HUES48 (cell line): ENCODE measurements at regions not wholly inside any gene's neighbourhood (a gene's known extent, or its start where the extent isn't known, plus 50 kb on each side); places are given as distances from the start of the nearest gene placed in this dataset.

Source experiments
- H3K27ac ChIP-seq: one replicate; pipeline ENCODE4 v1.7.0; 2013; ENCODE audit warnings: low read depth, low read length, inconsistent platforms
- H3K27me3 ChIP-seq: 2 replicates; pipeline ENCODE4 v1.6.1; 2013; ENCODE audit warnings: mild to moderate bottlenecking, low read length; ENCODE audit not compliant: control insufficient read depth, insufficient read depth
- H3K36me3 ChIP-seq: 2 replicates; pipeline ENCODE4 v1.6.1; 2013; ENCODE audit warnings: low read length; ENCODE audit not compliant: control insufficient read depth, insufficient read depth
- H3K4me1 ChIP-seq: 2 replicates; pipeline ENCODE4 v1.6.1; 2013; ENCODE audit warnings: mild to moderate bottlenecking, low read length; ENCODE audit not compliant: control insufficient read depth, insufficient read depth
- H3K4me3 ChIP-seq: 2 replicates; pipeline ENCODE4 v1.5.1; 2013; ENCODE audit warnings: mild to moderate bottlenecking, low read depth, low read length
- H3K9ac ChIP-seq: 2 replicates; pipeline ENCODE4 v1.6.1; 2013; ENCODE audit warnings: mild to moderate bottlenecking, low read depth, low read length, moderate library complexity
- H3K9me3 ChIP-seq: 2 replicates; pipeline ENCODE4 v1.6.1; 2013; ENCODE audit warnings: low read length; ENCODE audit not compliant: control insufficient read depth, insufficient read depth

DNA sequence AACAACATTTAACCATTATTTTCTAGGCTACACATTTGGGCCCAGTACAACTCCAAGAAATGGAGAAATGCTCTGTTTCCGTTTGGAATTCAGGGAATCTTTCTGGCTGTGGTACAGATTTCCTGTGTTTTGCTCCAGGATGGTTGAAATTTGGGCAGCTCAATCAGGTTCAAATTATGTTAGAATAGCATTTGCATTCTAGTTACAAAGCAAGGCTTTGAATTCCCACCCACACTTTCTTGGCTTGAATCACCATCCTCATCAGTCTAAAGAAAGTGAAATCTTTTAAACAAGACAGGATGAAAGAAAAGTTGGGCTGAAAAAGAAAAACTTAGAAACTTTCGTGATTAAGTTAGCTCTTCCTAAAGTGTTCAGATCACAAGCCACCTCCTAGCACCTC lies 98.1 kb upstream of the VCX3B start:
- H3K27me3 ChIP-seq = no peaks in the 10 kb centered on the region
- no peak overlapping the region for H3K4me3 ChIP-seq
- peaks cover 9% of the 10 kb centered on the region; the same call in 1 of the 2 replicates for H3K4me1 ChIP-seq
- H3K9me3 ChIP-seq = no peaks in the 10 kb centered on the region
- no peak overlapping the region for H3K9ac ChIP-seq
- H3K36me3 ChIP-seq = no peaks in the 10 kb centered on the region
- H3K27ac ChIP-seq = no peak overlapping the region

DNA sequence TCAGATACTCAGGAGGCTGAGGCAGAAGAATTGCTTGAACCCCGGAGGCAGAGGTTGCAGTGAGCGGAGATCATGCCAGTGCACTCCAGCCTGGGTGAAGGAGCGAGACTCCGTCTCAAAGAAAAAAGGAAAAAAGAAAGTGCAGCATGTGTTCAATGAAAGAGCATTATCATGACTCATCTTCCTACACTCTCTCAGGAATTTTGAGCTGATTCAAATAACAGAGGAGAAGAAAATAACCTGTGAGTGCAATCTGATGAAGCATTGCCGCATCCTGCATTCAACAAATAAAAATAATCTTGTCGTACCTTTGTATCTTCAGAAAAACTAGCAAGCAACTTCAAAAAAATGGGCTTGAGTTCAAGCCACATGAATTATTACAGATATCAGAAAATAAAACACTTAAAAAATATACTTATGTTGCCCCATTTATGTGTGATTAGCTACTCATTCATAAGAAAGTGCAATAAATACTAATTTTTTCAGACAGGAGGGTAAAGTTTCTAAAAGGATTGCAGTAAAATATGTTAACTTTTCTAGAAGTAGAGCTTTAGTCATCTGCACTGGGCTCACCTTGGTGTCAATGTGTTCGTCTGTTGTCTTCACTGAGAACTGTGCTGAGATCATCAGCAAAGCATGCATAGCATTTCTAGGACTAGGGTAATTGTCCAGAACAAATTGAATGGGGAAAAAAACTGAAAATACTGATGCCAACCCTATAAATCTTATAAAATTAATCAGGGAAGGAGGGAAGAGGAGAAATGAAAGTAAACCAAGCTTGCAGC lies 90.4 kb upstream of the VCX3B start:
- Histone ChIP-seq H3K27ac (no peak overlapping the region), H3K36me3 (no peaks in the 10 kb centered on the region)

DNA sequence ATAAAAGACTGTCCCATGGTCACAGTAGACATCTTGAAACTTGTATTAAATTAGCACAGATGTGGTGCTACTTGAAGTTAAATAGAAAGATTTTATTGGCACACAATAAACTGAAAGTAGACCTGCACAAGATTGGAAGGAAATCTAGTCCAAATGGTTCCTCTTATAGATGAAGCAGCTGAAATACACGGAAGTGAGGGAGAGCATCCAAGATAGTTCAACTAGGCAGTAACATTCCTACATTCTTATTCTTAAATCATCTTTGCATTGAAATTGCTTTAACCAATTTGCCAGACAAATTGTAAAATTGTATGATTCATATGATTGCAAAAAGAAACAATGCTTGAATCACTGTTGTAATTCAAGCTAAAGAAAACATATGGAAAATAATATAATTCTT lies 87.6 kb upstream of the VCX3B start:
- no peak overlapping the region for H3K4me3 ChIP-seq
- no peaks in the 10 kb centered on the region for H3K27me3 ChIP-seq
- no peaks in the 10 kb centered on the region for H3K4me1 ChIP-seq
- H3K9me3 ChIP-seq = peaks cover 7% of the 10 kb centered on the region; the same call in 1 of the 2 replicates
- H3K27ac ChIP-seq = no peak overlapping the region
- H3K36me3 ChIP-seq = no peaks in the 10 kb centered on the region
- H3K9ac ChIP-seq = no peak overlapping the region

More for the DNA sequence above, 90.4 kb upstream of the VCX3B start:
- Histone ChIP-seq H3K9ac (no peak overlapping the region), H3K4me1 (no peaks in the 10 kb centered on the region), H3K27me3 (no peaks in the 10 kb centered on the region), H3K9me3 (peaks cover 7% of the 10 kb centered on the region; the same call in 1 of the 2 replicates), H3K4me3 (no peak overlapping the region)

DNA sequence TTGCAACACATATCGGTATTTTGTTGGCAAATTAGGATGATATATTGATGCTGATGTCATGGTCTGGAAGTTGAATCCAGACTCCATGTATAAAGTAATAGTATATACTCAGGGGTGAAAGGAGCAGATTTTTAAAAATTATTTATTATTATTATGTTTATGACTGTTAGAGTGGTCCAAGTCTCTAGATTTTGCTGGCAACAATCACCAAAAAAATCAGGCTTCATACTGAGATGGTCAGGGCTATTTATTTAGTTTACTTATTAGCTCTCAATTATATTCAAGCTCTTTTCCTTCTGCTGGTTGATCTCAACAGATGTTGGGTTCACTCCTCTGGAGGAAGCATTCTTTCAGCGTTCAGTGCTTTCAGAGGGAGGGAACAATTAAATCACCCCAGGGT lies 73.9 kb upstream of the VCX3B start:
- H3K9me3 ChIP-seq = no peaks in the 10 kb centered on the region
- H3K4me1 ChIP-seq = peaks cover 8% of the 10 kb centered on the region
- H3K9ac ChIP-seq = no peak overlapping the region
- no peaks in the 10 kb centered on the region for H3K27me3 ChIP-seq
- H3K27ac ChIP-seq = no peak overlapping the region
- no peak overlapping the region for H3K4me3 ChIP-seq
- no peaks in the 10 kb centered on the region for H3K36me3 ChIP-seq

DNA sequence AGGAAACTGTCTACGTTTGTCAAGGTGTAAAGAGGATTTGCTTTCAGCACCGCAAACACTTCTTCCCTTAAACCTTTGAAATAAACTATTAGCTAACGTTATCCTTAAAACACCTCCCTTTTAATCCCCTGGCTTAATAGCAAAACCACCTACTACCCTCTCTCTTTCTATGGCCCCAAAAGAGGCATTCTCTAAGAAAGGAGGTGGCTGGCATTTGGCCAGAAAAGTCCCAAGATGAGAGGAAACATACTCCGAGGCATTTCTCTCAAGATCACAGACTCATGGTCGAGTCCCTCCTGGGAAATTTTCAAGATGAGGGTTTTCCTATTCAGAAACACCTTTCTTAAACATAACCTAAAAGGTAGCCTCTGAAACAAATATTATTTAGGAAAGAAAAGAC lies 60.6 kb upstream of the VCX3B start:
- H3K9me3 ChIP-seq = no peaks in the 10 kb centered on the region
- no peaks in the 10 kb centered on the region for H3K27me3 ChIP-seq
- peaks cover 7% of the 10 kb centered on the region for H3K4me1 ChIP-seq
- H3K27ac ChIP-seq = no peak overlapping the region
- no peak overlapping the region for H3K4me3 ChIP-seq
- H3K36me3 ChIP-seq = no peaks in the 10 kb centered on the region
- no peak overlapping the region for H3K9ac ChIP-seq

DNA sequence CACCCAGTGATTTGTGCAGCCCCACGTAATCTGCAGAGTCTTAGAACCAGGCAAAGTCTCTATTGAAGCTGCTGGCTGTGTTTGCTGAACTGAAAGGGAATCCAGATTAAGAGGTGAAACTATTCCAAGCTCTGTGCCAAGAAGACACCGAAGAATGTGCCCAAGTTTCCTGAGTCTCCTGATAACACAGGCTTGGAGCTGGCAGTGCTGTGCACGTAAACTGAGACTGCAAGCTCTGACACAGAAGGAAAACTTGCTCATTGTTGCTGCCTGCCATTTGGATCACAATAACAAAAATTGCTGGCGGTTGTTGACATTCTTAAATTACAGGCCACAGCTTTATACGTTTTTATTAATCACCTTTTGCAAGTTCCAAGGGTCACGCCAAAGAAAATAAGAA lies 60.2 kb upstream of the VCX3B start:
- Histone ChIP-seq H3K27me3 (no peaks in the 10 kb centered on the region), H3K4me1 (peaks cover 7% of the 10 kb centered on the region), H3K36me3 (no peaks in the 10 kb centered on the region), H3K4me3 (no peak overlapping the region), H3K9ac (no peak overlapping the region), H3K27ac (no peak overlapping the region), H3K9me3 (no peaks in the 10 kb centered on the region)

DNA sequence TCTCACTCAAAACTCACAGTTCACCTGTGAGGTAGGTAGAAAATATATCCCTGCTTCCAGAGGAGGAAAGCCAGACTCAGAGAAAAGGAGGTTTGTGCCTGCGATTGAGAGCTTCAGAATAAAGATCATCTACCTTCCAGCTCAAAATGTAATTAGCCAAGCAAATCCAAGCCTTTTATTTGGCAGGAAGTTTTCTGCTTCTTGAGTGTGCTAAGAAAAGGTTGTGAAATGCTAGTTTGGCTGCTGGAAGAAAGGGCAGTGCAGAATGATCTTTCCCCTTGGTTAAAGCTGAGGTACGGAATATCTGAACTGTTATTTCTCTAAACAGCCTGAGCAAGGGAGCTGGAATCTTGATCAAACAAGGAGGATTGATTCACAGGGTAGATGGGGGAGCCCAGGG lies 59.7 kb upstream of the VCX3B start:
- H3K9ac ChIP-seq = no peak overlapping the region
- H3K36me3 ChIP-seq = no peaks in the 10 kb centered on the region
- no peak overlapping the region for H3K4me3 ChIP-seq
- no peaks in the 10 kb centered on the region for H3K9me3 ChIP-seq
- peaks cover 7% of the 10 kb centered on the region for H3K4me1 ChIP-seq
- no peak overlapping the region for H3K27ac ChIP-seq
- no peaks in the 10 kb centered on the region for H3K27me3 ChIP-seq

DNA sequence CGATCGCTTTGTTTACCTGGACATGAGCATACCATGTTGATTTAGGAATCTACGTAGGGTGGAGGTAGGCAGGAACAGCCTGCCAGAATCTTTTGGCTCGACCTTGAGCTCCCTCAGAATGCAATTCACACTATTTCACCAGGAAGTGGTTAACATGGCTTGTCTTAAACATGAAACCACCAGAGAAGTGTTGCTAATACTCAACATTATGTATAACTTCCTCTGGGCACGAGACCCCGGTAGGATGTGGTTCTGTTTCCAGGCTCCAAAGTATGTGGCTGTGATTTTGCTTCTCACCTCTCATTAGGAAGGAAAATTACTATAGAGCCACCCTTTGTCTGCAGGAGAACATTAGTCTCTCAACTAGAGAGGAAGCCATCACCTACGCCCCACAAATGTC lies 59.0 kb upstream of the VCX3B start:
- H3K9me3 ChIP-seq = no peaks in the 10 kb centered on the region
- no peak overlapping the region for H3K4me3 ChIP-seq
- peaks cover 7% of the 10 kb centered on the region for H3K4me1 ChIP-seq
- no peak overlapping the region for H3K9ac ChIP-seq
- no peaks in the 10 kb centered on the region for H3K36me3 ChIP-seq
- no peaks in the 10 kb centered on the region for H3K27me3 ChIP-seq
- no peak overlapping the region for H3K27ac ChIP-seq

DNA sequence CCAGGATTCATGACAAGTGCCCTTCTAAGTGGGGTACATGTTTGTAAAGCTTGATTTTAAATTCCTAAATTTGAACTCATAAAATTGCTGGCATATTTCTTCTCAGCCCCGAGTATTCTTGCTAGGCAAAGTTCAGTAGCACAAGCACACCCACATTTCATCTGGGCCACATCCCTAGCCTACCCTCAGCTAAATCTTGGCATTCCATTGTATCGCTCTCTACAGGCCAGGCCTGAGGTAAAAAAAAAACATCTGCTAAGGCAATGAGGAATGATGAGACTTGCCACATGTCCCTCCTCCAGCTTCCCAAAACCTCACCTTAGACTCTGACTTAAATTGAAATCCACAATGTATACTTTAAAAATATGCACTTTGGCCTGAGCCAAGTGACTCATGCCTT lies 51.4 kb upstream of the VCX3B start:
- no peaks in the 10 kb centered on the region for H3K27me3 ChIP-seq
- H3K4me3 ChIP-seq = no peak overlapping the region
- no peaks in the 10 kb centered on the region for H3K9me3 ChIP-seq
- no peaks in the 10 kb centered on the region for H3K4me1 ChIP-seq
- no peak overlapping the region for H3K9ac ChIP-seq
- no peak overlapping the region for H3K27ac ChIP-seq
- no peaks in the 10 kb centered on the region for H3K36me3 ChIP-seq
